Stomach (tissue), 4 donors: ENCODE measurements at regions not wholly inside any gene's neighbourhood (a gene's known extent, or its start where the extent isn't known, plus 50 kb on each side); places are given as distances from the start of the nearest gene placed in this dataset.

ENCODE experiments used
- EP300 ChIP-seq: sonication (generic); formaldehyde crosslinking; IDR thresholded peaks from one replicate; pipeline ENCODE4 v1.6.1; 2017; ENCODE audit warnings: antibody characterized with exemption
- POLR2A ChIP-seq, 4 donors: fragments of 450-650 bp; IDR thresholded peaks; one replicate each; pipeline ENCODE4 v1.6.1; 2016; ENCODE audit warnings: antibody characterized with exemption in 4 of 4, control low read depth in 2 of 4, mild to moderate bottlenecking in 1 of 4, moderate library complexity in 1 of 4
- TF ChIP-seq, protein P1 (sequence below), 7 experiments: fragments of 450-650 bp in 4 of 7; fragments of 200-600 bp in 3 of 7; sonication (generic) in 3 of 7; IDR thresholded peaks; one replicate each; pipeline ENCODE4 v1.5.1; 2016 to 2019; ENCODE audit warnings: antibody characterized with exemption in 7 of 7, control low read depth in 2 of 7, mild to moderate bottlenecking in 1 of 7

DNA sequence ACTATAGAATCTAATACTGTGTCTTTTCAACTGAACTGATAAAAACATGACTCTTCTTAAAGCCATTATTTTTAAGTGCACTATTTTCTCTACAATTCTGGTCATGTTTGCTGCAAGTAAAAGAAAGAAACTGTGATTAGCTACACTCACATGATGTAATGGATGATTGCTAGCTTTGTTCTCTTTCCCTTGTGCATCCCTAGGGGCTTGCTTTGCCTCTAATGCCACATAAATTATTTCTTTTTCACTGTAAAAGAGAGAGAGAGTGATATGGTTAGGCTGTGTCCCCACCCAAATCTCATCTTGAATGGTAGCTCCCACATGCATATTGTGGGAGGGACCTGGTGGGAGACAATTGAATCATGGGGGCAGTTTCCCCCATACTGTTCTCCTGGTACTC lies 630.2 kb upstream of the NR3C2 start:
- TF ChIP-seq, protein P1, sequence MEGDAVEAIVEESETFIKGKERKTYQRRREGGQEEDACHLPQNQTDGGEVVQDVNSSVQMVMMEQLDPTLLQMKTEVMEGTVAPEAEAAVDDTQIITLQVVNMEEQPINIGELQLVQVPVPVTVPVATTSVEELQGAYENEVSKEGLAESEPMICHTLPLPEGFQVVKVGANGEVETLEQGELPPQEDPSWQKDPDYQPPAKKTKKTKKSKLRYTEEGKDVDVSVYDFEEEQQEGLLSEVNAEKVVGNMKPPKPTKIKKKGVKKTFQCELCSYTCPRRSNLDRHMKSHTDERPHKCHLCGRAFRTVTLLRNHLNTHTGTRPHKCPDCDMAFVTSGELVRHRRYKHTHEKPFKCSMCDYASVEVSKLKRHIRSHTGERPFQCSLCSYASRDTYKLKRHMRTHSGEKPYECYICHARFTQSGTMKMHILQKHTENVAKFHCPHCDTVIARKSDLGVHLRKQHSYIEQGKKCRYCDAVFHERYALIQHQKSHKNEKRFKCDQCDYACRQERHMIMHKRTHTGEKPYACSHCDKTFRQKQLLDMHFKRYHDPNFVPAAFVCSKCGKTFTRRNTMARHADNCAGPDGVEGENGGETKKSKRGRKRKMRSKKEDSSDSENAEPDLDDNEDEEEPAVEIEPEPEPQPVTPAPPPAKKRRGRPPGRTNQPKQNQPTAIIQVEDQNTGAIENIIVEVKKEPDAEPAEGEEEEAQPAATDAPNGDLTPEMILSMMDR (IDR thresholded peaks at IDR 0.05), result no peak
- TF ChIP-seq POLR2A (IDR thresholded peaks at IDR 0.05) (no peak), EP300 (no peak)
